Muscle layer of duodenum (tissue), 2 donors: ENCODE measurements at regions not wholly inside any gene's neighbourhood (a gene's known extent, or its start where the extent isn't known, plus 50 kb on each side); places are given as distances from the start of the nearest gene placed in this dataset.
"Not testable (repeated sequence)": the region's sequence is repeated elsewhere in the genome, so short reads cannot be mapped to it uniquely, and the experiment has no call there.

Experiments used
- H3K27ac ChIP-seq: one replicate; pipeline ENCODE4 v1.7.0; 2013; ENCODE audit warnings: mild to moderate bottlenecking, low read length
- H3K27me3 ChIP-seq: one replicate; pipeline ENCODE4 v1.7.0; 2013; ENCODE audit warnings: low read depth, mild to moderate bottlenecking, control low read depth, low read length
- H3K36me3 ChIP-seq, 2 donors: one replicate each; pipeline ENCODE4 v1.7.0; 2013; ENCODE audit warnings: low read length in 2 of 2, control low read depth in 1 of 2, mild to moderate bottlenecking in 1 of 2; ENCODE audit not compliant: insufficient read depth in 2 of 2, control insufficient read depth in 1 of 2
- H3K4me1 ChIP-seq, 2 donors: one replicate each; pipeline ENCODE4 v1.7.0; 2013; ENCODE audit warnings: low read length in 2 of 2, mild to moderate bottlenecking in 2 of 2, control low read depth in 1 of 2, moderate library complexity in 1 of 2; ENCODE audit not compliant: insufficient read depth in 2 of 2, control insufficient read depth in 1 of 2
- H3K4me3 ChIP-seq, 2 donors: one replicate each; pipeline ENCODE4 v1.7.0; 2013; ENCODE audit warnings: low read length in 2 of 2, low read depth in 1 of 2, mild to moderate bottlenecking in 1 of 2
- H3K9me3 ChIP-seq, 2 donors: one replicate each; pipeline ENCODE4 v1.7.0; 2013; ENCODE audit warnings: low read length in 2 of 2, control low read depth in 1 of 2, mild to moderate bottlenecking in 1 of 2; ENCODE audit not compliant: control insufficient read depth in 1 of 2
- donor health status: healthy.

DNA sequence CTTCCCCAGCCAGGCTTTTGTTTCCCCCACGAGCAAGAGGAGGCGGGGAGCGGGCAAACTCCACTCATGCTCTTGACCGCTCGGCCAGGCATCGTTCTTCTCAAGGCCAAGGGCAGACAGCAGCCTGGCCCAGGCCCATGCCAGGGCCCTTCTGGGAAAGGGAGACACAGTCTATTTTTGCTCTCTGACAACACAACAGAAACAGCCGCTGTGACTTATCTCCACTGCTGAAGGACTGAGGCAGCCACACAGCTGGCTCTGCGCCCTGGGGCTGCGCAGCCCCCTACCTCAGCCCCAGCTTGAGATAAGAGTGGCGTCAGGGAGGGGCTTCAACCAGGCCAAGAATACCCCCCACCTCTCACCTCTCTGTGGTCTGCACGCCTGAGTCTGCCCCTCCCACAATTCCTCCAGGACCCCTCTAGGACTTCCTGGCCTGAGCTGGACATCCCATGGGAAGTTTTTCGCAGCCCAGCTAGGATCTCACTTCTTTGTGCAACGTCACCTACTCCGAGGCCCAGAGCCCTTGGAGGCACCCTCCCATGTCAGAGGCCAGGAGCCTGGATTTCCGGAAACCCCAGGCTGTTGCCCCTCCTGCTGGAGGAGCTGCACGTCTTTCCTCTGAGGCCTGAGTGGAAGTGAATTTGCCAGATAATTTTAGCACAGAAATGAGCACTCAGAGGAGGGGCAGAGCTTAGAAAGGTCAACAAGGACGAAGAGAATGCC, 118.9 kb upstream of the OTOS start:
- no peak overlapping the region for H3K27ac ChIP-seq
- peaks cover 0 to 6% of the 10 kb centered on the region in 2 donors for H3K9me3 ChIP-seq
- no peaks in the 10 kb centered on the region for H3K4me1 ChIP-seq
- no peak overlapping the region for H3K4me3 ChIP-seq
- H3K36me3 ChIP-seq, result no peaks in the 10 kb centered on the region
- H3K27me3 ChIP-seq, result no peaks in the 10 kb centered on the region

DNA sequence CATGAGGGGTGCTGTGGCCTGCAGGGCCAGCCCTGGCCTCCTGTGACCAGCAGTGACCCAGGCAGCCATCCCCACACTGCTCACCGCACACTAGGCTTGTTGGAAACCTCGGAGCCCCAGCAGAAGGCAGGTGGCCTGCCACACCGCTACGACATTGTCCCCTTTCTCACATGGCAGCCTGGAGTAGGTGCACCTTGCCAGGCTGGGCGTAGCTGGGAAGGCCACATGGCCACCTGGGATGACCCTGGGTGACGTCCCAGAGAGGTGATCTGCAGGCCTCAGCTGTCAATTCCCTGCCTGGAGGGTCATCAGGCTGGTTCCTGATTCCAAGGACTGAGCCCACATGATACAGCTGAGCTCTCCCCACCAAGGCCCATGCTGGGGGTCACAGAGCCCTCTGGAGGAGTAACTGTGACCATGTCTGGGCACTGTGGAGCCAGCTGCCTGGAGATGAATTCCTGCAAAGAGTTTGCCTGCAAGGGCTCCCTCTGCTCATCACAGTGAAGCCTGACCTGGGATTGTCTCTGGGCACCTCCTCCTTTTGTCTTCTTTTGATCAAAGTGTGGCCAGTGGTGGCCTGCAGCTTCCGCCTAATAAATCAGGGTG, 119.6 kb upstream of the OTOS start:
- Histone ChIP-seq H3K27ac (peak overlapping the region; percentile 23), H3K4me3 (no peak overlapping the region), H3K9me3 (peaks cover 0 to 6% of the 10 kb centered on the region in 2 donors), H3K27me3 (no peaks in the 10 kb centered on the region), H3K4me1 (no peaks in the 10 kb centered on the region), H3K36me3 (no peaks in the 10 kb centered on the region)

DNA sequence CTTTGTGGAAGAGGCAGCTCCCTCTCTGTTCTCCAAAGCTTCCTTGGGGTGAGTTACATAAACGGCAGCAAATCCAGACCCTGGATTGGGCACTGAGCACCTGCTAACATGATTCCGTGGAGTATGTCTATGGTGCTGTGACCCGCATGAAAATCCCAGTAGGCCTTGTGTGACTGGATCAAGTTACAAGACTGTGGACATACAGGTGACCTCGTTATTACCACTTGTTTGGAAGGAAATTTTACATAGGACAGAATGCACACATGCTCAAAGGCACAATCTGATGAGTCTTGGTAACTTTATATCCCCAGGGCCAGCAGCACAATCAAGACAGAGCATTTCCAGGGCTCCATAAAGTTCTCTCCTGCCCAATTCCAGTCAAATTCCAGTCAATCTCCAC, 120.2 kb upstream of the OTOS start:
- Histone ChIP-seq H3K27me3 (no peaks in the 10 kb centered on the region), H3K36me3 (no peaks in the 10 kb centered on the region), H3K27ac (no peak overlapping the region), H3K4me3 (no peak overlapping the region), H3K9me3 (peaks cover 0 to 6% of the 10 kb centered on the region in 2 donors), H3K4me1 (no peaks in the 10 kb centered on the region)

DNA sequence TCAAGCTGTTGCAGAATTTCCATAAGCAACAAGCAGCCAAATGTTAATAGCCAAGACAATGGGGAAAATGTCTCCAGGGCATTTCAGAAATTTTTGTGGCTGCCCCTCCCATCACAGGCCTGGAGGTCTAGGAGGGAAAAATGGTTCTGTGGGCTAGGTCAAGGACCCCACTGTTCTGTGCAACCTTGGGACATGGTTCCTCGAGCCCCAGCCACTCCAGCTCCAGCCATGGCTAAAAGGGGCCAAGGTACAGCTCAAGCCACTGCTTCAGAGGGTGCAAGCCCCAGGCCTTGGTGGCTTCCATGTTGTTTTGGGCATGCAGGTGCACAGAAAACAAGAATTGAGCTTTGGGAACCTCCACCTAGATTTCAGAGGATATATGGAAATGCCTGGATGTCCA, 122.1 kb upstream of the OTOS start:
- H3K36me3 ChIP-seq, H3K9me3 ChIP-seq, H3K27ac ChIP-seq, H3K27me3 ChIP-seq, H3K4me1 ChIP-seq, H3K4me3 ChIP-seq: not testable (repeated sequence)

DNA sequence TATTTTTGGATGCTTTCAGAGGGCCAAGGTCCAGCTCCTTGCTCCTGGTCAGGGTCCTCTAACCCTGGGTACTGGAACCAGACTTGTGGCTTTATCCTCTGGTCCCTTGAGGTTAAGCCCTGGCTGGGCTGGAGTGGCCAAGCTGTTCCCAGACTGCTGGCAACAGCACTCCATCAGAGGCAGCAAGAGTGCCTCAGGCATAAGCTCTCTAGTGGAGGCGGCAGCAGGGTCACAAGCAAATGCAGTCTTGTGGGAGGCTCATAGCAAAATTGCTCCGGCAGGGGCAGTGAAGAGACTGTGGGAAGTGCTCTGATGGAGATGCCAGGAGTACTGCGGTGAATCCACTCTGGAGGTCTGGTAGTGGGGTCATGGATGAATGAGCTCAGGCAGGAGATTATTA, 128.9 kb upstream of the OTOS start:
- Histone ChIP-seq H3K4me3 (no peak overlapping the region), H3K27me3 (no peaks in the 10 kb centered on the region), H3K27ac (no peak overlapping the region), H3K4me1 (no peaks in the 10 kb centered on the region), H3K9me3 (peaks cover 4 to 9% of the 10 kb centered on the region in 2 donors), H3K36me3 (no peaks in the 10 kb centered on the region)

DNA sequence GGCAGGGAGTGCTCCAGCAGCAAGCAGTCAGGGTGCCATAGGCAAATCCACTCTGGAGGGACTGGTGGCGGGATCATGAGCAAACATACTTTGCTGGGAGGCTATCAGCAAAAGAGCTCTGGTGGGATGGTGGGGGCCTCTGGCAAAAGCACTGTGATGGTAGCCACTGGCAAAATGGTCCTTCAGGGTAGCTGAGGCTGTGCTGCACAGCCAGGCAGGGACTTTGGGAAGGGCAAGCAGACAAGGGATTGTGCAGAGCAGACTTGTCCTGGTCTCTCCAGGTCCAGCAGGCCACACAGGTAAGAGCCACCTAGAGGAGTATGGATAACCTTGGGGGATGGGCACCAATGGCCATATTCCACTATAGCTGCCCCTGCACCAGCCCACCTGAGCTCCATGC, 129.4 kb upstream of the OTOS start:
- H3K9me3 ChIP-seq, result peaks cover 4 to 9% of the 10 kb centered on the region in 2 donors
- no peaks in the 10 kb centered on the region for H3K27me3 ChIP-seq
- H3K27ac ChIP-seq, result no peak overlapping the region
- no peak overlapping the region for H3K4me3 ChIP-seq
- H3K4me1 ChIP-seq, result no peaks in the 10 kb centered on the region
- no peaks in the 10 kb centered on the region for H3K36me3 ChIP-seq

DNA sequence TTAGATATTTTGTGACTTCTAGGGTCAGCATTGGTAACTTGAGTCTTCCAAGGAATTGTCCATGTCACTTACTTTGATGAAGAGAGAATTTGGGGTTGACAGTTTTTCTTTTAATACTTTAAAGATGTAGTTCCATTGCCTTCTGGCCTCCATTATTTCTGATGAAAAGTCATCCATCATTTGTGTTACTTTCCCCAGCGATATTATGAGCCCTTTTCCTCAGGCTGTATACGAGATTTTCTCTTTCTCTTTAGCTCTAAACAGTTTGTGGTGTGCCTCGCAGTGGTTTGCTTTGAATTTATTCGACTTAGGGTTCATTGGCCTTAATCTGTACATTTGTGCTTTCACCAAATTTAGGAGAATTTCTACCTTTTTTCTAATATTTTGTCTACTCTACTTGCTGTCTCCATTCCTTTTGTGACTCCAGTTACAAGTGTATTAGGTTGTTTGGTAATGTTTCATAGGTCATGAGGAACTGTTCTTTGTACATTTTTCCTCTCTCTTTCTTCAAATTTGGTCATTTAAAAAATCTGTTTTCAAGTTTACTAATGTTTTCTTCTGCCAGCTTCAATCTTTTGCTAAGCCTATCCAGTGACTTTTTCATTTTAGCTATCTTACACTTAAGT, 131.4 kb upstream of the OTOS start:
- Histone ChIP-seq H3K27ac (no peak overlapping the region), H3K9me3 (peaks cover 4 to 9% of the 10 kb centered on the region in 2 donors), H3K36me3 (no peaks in the 10 kb centered on the region), H3K27me3 (no peaks in the 10 kb centered on the region), H3K4me3 (no peak overlapping the region), H3K4me1 (no peaks in the 10 kb centered on the region)

DNA sequence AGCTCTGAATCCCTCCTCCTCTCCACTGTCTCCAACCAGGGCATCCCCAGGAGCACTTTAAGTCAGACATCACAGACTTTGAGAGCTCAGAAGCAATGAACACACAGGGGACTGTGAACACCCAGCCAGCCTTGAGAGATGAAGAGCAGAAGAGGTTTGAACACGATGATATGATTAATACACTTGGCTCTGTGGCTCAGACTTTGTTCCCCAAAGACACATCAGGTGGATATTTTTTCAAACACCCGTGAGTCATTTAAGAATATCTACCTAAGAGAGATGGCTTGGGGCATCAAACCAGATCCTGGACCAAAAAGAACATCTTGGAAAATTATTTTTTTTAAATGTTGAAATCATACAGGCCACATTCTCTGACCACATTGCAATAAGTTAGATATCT, 134.9 kb upstream of the OTOS start:
- no peaks in the 10 kb centered on the region for H3K27me3 ChIP-seq
- peaks cover 4 to 9% of the 10 kb centered on the region in 2 donors for H3K9me3 ChIP-seq
- H3K36me3 ChIP-seq, result no peaks in the 10 kb centered on the region
- no peaks in the 10 kb centered on the region for H3K4me1 ChIP-seq
- no peak overlapping the region for H3K27ac ChIP-seq
- H3K4me3 ChIP-seq, result no peak overlapping the region

DNA sequence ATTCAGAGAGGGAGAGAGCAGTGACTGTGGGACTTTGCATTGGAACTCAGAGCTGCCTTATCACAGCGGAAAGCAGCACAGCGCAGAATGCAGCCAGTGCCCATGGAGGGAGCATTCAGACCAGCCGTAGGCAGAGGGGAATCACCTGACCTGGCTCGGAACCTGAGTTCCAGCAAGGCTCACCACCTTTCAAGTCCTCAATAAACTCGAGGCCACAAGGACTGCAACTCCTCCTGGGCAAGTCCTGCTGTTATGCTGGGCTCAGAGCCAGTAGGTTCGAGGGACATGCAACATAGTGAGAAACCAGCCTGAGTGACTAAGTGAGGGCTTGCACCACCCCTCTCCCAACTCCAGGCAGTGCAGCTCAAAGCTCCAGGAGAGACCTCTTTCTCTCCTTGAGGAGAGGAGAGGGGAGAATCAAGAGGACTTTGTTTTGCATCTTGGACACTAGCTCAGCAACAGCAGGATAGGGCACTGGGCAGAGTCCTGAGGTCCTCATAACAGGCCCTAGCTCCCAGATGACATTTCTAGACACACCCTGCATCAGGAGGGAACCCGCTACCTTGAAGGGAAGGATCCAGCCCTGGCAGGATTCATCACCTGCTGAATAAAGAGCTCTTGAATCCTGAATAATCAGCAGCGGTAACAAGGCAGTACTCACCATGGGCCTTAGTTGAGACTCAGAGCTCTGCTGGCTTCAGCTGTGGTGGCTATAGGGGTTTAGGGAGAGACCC, 136.8 kb upstream of the OTOS start:
- no peak overlapping the region for H3K4me3 ChIP-seq
- H3K9me3 ChIP-seq, result peaks cover 0 to 4% of the 10 kb centered on the region in 2 donors
- no peaks in the 10 kb centered on the region for H3K4me1 ChIP-seq
- no peak overlapping the region for H3K27ac ChIP-seq
- H3K36me3 ChIP-seq, result no peaks in the 10 kb centered on the region
- H3K27me3 ChIP-seq, result no peaks in the 10 kb centered on the region

DNA sequence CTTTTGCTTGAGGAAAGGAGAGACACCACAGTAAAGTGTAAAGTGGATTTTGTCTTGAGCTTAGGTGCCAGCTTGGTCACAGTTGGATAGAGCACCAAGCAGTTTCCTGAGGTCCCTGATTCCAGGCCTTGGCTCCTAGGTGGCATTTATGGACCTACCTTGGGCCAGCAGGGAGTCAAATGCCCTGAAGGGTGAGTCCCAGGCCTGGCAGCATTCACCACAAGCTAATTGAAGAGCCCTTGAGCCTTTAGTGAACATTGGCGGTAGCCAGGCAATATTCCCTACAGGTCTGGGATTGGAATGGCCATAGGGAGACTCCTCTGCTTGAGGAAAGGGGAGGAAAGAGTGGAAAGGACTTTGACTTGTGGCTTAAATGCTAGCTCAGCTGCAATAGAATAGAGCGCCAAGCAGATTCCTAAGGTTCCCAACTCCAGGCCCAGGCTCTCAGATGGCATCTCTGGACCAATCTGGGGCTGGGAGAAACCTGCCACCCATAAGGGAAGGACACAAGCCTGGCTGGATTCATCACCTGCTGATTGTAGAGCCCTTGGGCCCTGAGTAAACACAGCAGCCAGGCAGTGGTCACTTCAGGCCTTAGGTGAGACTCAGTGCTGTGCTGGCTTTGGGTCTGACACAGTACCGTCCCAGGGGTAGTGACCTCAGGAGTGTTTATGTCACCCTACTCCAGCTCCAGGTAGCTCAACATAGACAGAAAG, 137.5 kb upstream of the OTOS start:
- H3K4me3 ChIP-seq, result no peak overlapping the region
- H3K27me3 ChIP-seq, result no peaks in the 10 kb centered on the region
- no peaks in the 10 kb centered on the region for H3K36me3 ChIP-seq
- peaks cover 0 to 3% of the 10 kb centered on the region in 2 donors for H3K9me3 ChIP-seq
- no peaks in the 10 kb centered on the region for H3K4me1 ChIP-seq
- H3K27ac ChIP-seq, result no peak overlapping the region

DNA sequence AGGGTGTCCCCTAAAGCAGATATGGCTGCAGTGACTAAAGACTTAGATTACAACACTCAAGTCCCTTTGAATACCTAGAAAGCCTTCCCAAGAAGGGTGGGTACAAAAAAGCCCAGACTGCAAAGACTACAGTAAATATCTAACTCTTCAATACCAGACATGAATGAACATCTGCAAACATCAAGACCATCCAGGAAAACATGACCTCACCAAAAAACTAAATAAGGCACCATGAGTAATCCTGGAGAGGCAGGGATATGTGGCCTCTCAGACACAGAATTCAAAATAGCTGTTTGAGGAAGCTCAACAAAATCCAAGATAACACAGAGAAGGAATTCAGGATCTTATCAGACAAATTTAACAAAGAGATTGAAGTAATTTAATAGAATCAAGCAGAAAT, 138.2 kb upstream of the OTOS start:
- Histone ChIP-seq H3K36me3 (no peaks in the 10 kb centered on the region), H3K27me3 (no peaks in the 10 kb centered on the region)

More for the DNA sequence above, 138.2 kb upstream of the OTOS start:
- no peaks in the 10 kb centered on the region for H3K4me1 ChIP-seq
- H3K4me3 ChIP-seq, result no peak overlapping the region
- no peak overlapping the region for H3K27ac ChIP-seq
- H3K9me3 ChIP-seq, result no peaks in the 10 kb centered on the region
